ENCODE measurements at regions not wholly inside any gene's neighbourhood (a gene's known extent, or its start where the extent isn't known, plus 50 kb on each side); places are given as distances from the start of the nearest gene placed in this dataset.
"Not testable (repeated sequence)": the region's sequence is repeated elsewhere in the genome, so short reads cannot be mapped to it uniquely, and the experiment has no call there.

DNA sequence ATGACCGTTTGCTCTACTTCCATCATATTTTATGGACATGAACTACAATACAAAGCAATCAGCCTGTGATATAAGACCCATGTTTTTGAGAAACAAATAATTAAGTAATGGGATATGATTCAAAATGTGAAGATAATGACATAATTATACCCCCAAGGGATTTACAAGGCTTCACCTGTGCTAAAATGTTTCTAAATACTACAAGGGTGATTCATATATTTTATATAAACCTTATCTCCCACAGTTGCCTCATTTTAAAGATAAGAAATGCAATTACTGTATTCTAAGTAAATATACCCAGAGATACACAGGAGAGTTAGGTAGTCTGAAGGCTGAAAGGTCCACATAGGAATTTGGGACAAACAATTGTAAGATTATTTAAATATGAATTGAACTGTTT lies 662.0 kb upstream of the CHD1 start:
- Histone ChIP-seq H3K4me3 (IDR thresholded peaks at IDR 0.05; ENCODE audit: insufficient read depth, low read depth, low read length) (no peak overlapping the region), H3K9ac (no peak overlapping the region), H2AFZ (ENCODE audit: low read depth) (no peak overlapping the region), H3K27me3 (ENCODE audit: insufficient read depth, low read depth) (no peaks in the 10 kb centered on the region), H3K79me2 (ENCODE audit: insufficient read depth, low read depth) (no peaks in the 10 kb centered on the region), H3K4me2 (no peak overlapping the region), H4K20me1 (ENCODE audit: insufficient read depth) (no peaks in the 10 kb centered on the region), H3K27ac (no peak overlapping the region), H3K36me3 (ENCODE audit: insufficient read depth) (no peaks in the 10 kb centered on the region), H3K4me1 (ENCODE audit: low read depth, poor library complexity, severe bottlenecking) (no peaks in the 10 kb centered on the region)
- TF ChIP-seq, protein P1, sequence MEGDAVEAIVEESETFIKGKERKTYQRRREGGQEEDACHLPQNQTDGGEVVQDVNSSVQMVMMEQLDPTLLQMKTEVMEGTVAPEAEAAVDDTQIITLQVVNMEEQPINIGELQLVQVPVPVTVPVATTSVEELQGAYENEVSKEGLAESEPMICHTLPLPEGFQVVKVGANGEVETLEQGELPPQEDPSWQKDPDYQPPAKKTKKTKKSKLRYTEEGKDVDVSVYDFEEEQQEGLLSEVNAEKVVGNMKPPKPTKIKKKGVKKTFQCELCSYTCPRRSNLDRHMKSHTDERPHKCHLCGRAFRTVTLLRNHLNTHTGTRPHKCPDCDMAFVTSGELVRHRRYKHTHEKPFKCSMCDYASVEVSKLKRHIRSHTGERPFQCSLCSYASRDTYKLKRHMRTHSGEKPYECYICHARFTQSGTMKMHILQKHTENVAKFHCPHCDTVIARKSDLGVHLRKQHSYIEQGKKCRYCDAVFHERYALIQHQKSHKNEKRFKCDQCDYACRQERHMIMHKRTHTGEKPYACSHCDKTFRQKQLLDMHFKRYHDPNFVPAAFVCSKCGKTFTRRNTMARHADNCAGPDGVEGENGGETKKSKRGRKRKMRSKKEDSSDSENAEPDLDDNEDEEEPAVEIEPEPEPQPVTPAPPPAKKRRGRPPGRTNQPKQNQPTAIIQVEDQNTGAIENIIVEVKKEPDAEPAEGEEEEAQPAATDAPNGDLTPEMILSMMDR (conservative IDR thresholded peaks at IDR 0.05; ENCODE audit: low read depth, low read length), result no peak

DNA sequence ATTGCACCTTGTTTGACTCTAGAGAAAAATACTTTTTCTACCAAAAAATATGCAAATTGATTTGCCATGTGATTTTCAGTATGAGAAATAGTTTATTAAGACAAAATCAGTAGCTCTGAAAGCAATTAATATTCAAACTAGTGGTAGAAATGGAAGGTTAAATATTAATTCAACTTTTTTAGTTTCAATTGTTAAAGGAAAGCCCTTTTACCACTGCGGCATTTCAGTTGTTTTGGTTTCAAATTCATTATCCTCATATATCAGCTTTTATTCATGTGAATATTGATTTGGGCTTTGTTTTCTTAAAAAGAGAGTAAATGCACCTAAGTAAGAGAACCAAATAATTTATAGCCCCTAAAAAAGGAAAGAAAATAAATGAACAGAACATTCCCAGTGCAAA lies 660.6 kb upstream of the CHD1 start:
- Histone ChIP-seq H4K20me1 (ENCODE audit: insufficient read depth) (no peaks in the 10 kb centered on the region), H3K79me2 (ENCODE audit: insufficient read depth, low read depth) (no peaks in the 10 kb centered on the region), H3K27ac (no peak overlapping the region), H3K36me3 (ENCODE audit: insufficient read depth) (no peaks in the 10 kb centered on the region), H2AFZ (ENCODE audit: low read depth) (no peak overlapping the region), H3K9ac (no peak overlapping the region), H3K4me1 (ENCODE audit: low read depth, poor library complexity, severe bottlenecking) (no peaks in the 10 kb centered on the region), H3K4me2 (no peak overlapping the region), H3K27me3 (ENCODE audit: insufficient read depth, low read depth) (no peaks in the 10 kb centered on the region), H3K4me3 (IDR thresholded peaks at IDR 0.05; ENCODE audit: insufficient read depth, low read depth, low read length) (no peak overlapping the region)
- TF ChIP-seq, protein P1 (conservative IDR thresholded peaks at IDR 0.05; ENCODE audit: low read depth, low read length), result no peak

DNA sequence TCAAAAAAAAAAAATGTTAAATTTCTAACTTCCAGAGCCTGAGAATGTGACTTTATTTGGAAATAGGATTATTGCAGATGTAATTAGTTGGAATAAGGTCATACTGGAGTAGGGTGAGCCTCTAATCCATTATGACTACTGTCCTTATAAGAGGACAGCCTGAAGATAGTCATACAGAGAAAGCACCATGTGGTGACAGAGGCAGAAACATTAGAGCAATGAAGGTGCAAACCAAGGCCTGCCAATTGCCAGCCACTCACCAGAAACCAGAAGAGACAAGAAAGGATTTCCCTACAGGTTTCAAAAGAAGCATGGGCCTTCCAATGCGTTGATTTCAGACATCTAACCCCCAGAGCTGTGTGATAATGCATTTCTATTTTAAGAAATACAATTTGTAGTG lies 659.2 kb upstream of the CHD1 start:
- H3K4me2 ChIP-seq, result no peak overlapping the region
- H3K27ac ChIP-seq, result no peak overlapping the region
- TF ChIP-seq, protein P1 (conservative IDR thresholded peaks at IDR 0.05; ENCODE audit: low read depth, low read length), result no peak
- no peaks in the 10 kb centered on the region for H4K20me1 ChIP-seq (ENCODE audit: insufficient read depth)
- H3K27me3 ChIP-seq (ENCODE audit: insufficient read depth, low read depth), result no peaks in the 10 kb centered on the region
- no peak overlapping the region for H3K4me3 ChIP-seq (IDR thresholded peaks at IDR 0.05; ENCODE audit: insufficient read depth, low read depth, low read length)
- H3K9ac ChIP-seq, result no peak overlapping the region
- H3K36me3 ChIP-seq (ENCODE audit: insufficient read depth), result no peaks in the 10 kb centered on the region
- H3K79me2 ChIP-seq (ENCODE audit: insufficient read depth, low read depth), result no peaks in the 10 kb centered on the region
- no peaks in the 10 kb centered on the region for H3K4me1 ChIP-seq (ENCODE audit: low read depth, poor library complexity, severe bottlenecking)
- no peak overlapping the region for H2AFZ ChIP-seq (ENCODE audit: low read depth)

DNA sequence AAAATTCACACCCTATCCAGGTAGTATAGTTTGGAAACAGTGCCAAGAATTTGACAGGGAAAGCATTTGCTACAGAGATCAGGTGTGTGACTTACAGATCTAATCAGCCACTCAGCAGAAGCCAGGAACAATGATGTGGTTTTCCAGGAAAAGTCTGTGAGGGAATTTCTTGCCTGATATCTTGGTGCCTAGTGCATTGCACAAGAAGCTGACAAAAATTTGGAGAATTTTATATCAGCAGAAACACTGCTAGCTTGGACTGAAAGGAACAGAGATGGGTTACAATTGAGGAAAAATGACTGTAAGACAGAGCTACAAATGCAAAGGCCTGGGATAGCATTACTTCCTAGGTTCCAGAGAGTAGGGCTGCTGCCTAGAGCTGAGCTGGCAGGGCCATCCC lies 658.1 kb upstream of the CHD1 start:
- Histone ChIP-seq H3K4me3 (IDR thresholded peaks at IDR 0.05; ENCODE audit: insufficient read depth, low read depth, low read length) (no peak overlapping the region), H3K4me1 (ENCODE audit: low read depth, poor library complexity, severe bottlenecking) (no peaks in the 10 kb centered on the region), H4K20me1 (ENCODE audit: insufficient read depth) (no peaks in the 10 kb centered on the region), H3K9ac (no peak overlapping the region), H3K27me3 (ENCODE audit: insufficient read depth, low read depth) (no peaks in the 10 kb centered on the region), H3K27ac (no peak overlapping the region), H2AFZ (ENCODE audit: low read depth) (no peak overlapping the region), H3K4me2 (no peak overlapping the region), H3K36me3 (ENCODE audit: insufficient read depth) (no peaks in the 10 kb centered on the region), H3K79me2 (ENCODE audit: insufficient read depth, low read depth) (no peaks in the 10 kb centered on the region)
- TF ChIP-seq, protein P1 (conservative IDR thresholded peaks at IDR 0.05; ENCODE audit: low read depth, low read length), result no peak

DNA sequence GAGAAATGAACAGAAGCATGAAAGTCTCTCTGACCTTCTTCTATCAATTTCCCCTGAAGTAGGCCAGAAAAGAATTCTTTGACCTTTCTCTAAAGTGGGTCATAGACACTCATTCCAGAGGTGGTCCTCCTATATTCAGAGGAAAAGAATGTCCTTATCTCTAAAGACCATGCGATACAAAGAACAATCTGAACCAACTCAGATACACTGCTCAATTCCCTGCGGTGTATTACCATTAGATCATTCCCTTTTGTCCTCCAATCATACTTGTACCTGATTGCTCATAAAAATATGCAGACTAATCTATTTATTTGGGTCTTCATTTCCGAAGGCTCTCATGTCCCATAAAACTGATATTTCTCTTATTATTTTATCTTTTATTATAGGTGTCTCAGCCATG lies 652.4 kb upstream of the CHD1 start:
- H3K4me1 ChIP-seq (ENCODE audit: low read depth, poor library complexity, severe bottlenecking); H3K79me2 ChIP-seq (ENCODE audit: insufficient read depth, low read depth); H3K27ac ChIP-seq; H2AFZ ChIP-seq (ENCODE audit: low read depth); H3K4me2 ChIP-seq; H3K9ac ChIP-seq; H4K20me1 ChIP-seq (ENCODE audit: insufficient read depth); H3K36me3 ChIP-seq (ENCODE audit: insufficient read depth); H3K4me3 ChIP-seq (IDR thresholded peaks at IDR 0.05; ENCODE audit: insufficient read depth, low read depth, low read length); H3K27me3 ChIP-seq (ENCODE audit: insufficient read depth, low read depth): not testable (repeated sequence)

DNA sequence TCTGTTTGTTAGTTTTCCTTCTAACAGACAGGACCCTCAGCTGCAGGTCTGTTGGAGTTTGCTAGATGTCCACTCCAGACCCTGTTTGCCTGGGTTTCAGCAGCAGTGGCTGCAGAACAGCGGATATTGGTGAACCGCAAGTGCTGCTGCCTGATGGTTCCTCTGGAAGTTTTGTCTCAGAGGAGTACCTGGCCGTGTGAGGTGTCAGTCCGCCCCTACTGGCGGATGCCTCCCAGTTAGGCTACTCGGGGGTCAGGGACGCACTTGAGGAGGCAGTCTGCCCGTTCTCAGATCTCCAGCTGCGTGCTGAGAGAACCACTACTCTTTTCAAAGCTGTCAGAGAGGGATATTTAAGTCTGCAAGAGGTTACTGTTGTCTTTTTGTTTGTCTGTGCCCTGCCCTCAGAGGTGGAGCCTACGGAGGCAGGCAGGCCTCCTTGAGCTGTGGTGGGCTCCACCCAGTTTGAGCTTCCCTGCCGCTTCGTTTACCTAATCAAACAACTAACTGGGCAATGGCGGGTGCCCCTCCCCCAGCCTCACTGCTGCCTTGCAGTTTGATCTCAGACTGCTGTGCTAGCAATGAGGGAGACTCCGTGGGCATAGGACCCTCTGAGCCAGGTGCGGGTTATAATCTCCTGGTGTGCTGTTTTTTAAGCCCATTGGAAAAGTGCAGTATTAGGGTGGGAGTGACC lies 634.3 kb upstream of the CHD1 start:
- H3K4me2 ChIP-seq; H4K20me1 ChIP-seq (ENCODE audit: insufficient read depth); H2AFZ ChIP-seq (ENCODE audit: low read depth); H3K36me3 ChIP-seq (ENCODE audit: insufficient read depth); H3K27ac ChIP-seq; H3K4me3 ChIP-seq (IDR thresholded peaks at IDR 0.05; ENCODE audit: insufficient read depth, low read depth, low read length); H3K4me1 ChIP-seq (ENCODE audit: low read depth, poor library complexity, severe bottlenecking); H3K79me2 ChIP-seq (ENCODE audit: insufficient read depth, low read depth); H3K27me3 ChIP-seq (ENCODE audit: insufficient read depth, low read depth); H3K9ac ChIP-seq: not testable (repeated sequence)

Measured in KMS-11 (cell line).